Sigmoid colon (tissue), 6 donors: ENCODE measurements at regions not wholly inside any gene's neighbourhood (a gene's known extent, or its start where the extent isn't known, plus 50 kb on each side); places are given as distances from the start of the nearest gene placed in this dataset.

Source experiments
- DNase-seq: peaks from one replicate; pipeline ENCODE4 v3.0.0-alpha.2; 2019
- H3K27ac ChIP-seq, 4 donors: fragments of 200-600 bp; sonication (generic); one replicate each; pipeline ENCODE4 v1.5.1; 2016 to 2019; ENCODE audit warnings: mild to moderate bottlenecking in 1 of 4
- H3K27me3 ChIP-seq, 3 donors: fragments of 200-600 bp; sonication (generic); one replicate each; pipeline ENCODE4 v1.5.1; 2019; ENCODE audit warnings: mild to moderate bottlenecking in 1 of 3
- H3K36me3 ChIP-seq, 4 donors: fragments of 200-600 bp; sonication (generic); one replicate each; pipeline ENCODE4 v1.5.1; 2016 to 2019
- H3K4me1 ChIP-seq, 4 donors: fragments of 200-600 bp; sonication (generic); one replicate each; pipeline ENCODE4 v1.5.1; 2017 to 2019
- H3K4me3 ChIP-seq, 4 donors: fragments of 200-600 bp; sonication (generic); one replicate each; pipeline ENCODE4 v1.5.1; 2017 to 2019; ENCODE audit warnings: mild to moderate bottlenecking in 2 of 4, moderate library complexity in 1 of 4
- H3K9me3 ChIP-seq, 4 donors: fragments of 200-600 bp in 3 of 4; sonication (generic) in 3 of 4; one replicate each; pipeline versions ENCODE4 v1.5.1 to v1.6.1; 2013 to 2019
- EP300 ChIP-seq, 4 donors: sonication (generic); formaldehyde crosslinking; IDR thresholded peaks; one replicate each; pipeline ENCODE4 v1.6.1; 2017; ENCODE audit warnings: antibody characterized with exemption in 4 of 4
- POLR2A ChIP-seq, 2 donors: fragments of 450-650 bp; IDR thresholded peaks; one replicate each; pipeline ENCODE4 v1.6.1; 2016; ENCODE audit warnings: antibody characterized with exemption in 2 of 2, mild to moderate bottlenecking in 2 of 2, moderate library complexity in 2 of 2
- POLR2AphosphoS5 ChIP-seq, 4 donors: sonication (generic); formaldehyde crosslinking; IDR thresholded peaks; one replicate each; pipeline ENCODE4 v1.6.1; 2017; ENCODE audit warnings: antibody characterized with exemption in 4 of 4
- WGBS, 2 donors: extraction: QIAGEN DNeasy Blood & Tissue Kit; methylation state at CpG; one replicate each; pipeline ENCODE4 v1.1.7; 2013; 5-methylcytosine and 5-hydroxymethylcytosine counted together
- intact Hi-C: fragments of 100-400 bp; cut with DNase I; formaldehyde crosslinking; loops from one replicate; pipeline ENCODE4 v1.15.1; 2023
- TF ChIP-seq, protein P1 (sequence below), 4 experiments: fragments of 450-650 bp in 3 of 4; fragments of 200-600 bp in 1 of 4; IDR thresholded peaks; one replicate each; pipeline ENCODE4 v1.5.1; 2016 to 2019; ENCODE audit warnings: antibody characterized with exemption in 4 of 4, mild to moderate bottlenecking in 3 of 4, moderate library complexity in 2 of 4
- donor health status: healthy with polysubstance abuse.
- donor health status: healthy.

DNA sequence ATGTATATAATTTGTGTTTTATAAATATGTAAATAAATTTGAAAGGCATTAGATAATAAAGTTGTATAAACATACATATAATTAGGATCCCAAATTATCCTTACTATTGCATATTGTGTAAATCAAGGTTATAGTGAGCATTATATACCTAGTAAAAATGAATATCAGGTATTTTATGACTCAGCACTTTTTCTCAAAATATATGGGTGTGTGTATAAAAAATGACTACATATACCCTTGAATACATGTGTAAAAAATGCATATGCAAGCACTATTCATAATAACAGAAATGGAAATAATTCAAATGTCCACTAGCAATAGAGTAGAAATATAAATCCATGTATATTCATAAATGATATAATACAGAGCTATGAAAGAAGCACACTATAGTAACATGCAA, 870.9 kb upstream of the CNTNAP5 start:
- no peaks in the 10 kb centered on the region for H3K27me3 ChIP-seq
- H3K27ac ChIP-seq = no peak overlapping the region
- no peak for DNase-seq
- no peaks in the 10 kb centered on the region for H3K36me3 ChIP-seq
- H3K4me3 ChIP-seq = no peak overlapping the region
- intact Hi-C loops = no loop called here
- H3K4me1 ChIP-seq = no peaks in the 10 kb centered on the region
- no peak for TF ChIP-seq POLR2AphosphoS5 (IDR thresholded peaks at IDR 0.05)
- TF ChIP-seq, protein P1, sequence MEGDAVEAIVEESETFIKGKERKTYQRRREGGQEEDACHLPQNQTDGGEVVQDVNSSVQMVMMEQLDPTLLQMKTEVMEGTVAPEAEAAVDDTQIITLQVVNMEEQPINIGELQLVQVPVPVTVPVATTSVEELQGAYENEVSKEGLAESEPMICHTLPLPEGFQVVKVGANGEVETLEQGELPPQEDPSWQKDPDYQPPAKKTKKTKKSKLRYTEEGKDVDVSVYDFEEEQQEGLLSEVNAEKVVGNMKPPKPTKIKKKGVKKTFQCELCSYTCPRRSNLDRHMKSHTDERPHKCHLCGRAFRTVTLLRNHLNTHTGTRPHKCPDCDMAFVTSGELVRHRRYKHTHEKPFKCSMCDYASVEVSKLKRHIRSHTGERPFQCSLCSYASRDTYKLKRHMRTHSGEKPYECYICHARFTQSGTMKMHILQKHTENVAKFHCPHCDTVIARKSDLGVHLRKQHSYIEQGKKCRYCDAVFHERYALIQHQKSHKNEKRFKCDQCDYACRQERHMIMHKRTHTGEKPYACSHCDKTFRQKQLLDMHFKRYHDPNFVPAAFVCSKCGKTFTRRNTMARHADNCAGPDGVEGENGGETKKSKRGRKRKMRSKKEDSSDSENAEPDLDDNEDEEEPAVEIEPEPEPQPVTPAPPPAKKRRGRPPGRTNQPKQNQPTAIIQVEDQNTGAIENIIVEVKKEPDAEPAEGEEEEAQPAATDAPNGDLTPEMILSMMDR (IDR thresholded peaks at IDR 0.05) = no peak
- TF ChIP-seq EP300 (IDR thresholded peaks at IDR 0.05) = no peak
- no peak for TF ChIP-seq POLR2A (IDR thresholded peaks at IDR 0.05)
- H3K9me3 ChIP-seq = no peaks in the 10 kb centered on the region

DNA sequence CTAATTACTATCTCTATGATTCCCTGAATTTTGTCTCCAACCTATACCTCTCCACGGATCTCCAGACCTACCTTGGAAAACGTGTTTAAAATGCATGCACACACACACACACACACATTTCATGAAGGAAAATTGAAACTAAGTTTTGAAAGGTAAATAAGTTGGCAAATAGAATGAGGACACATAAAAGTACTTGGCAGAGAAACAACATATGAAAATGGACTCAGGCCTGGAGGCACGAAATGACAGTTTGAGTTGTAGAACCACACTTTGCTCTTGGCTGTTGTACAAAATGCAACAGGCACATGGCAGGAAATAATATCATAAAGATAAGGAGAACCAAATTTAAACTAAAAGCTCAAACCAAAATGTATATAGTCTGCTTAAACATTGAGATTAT, 868.1 kb upstream of the CNTNAP5 start:
- 28 to 60% methylated on average over 3 of the region's 3 CpGs for WGBS, 2 donors
- TF ChIP-seq, protein P1 (IDR thresholded peaks at IDR 0.05) = no peak
- no peak for TF ChIP-seq POLR2AphosphoS5 (IDR thresholded peaks at IDR 0.05)
- TF ChIP-seq EP300 (IDR thresholded peaks at IDR 0.05) = no peak
- TF ChIP-seq POLR2A (IDR thresholded peaks at IDR 0.05) = no peak
- no peak for DNase-seq
- H3K9me3 ChIP-seq = no peaks in the 10 kb centered on the region
- H3K27me3 ChIP-seq = no peaks in the 10 kb centered on the region
- no peak overlapping the region for H3K4me3 ChIP-seq
- no peaks in the 10 kb centered on the region for H3K4me1 ChIP-seq
- no peaks in the 10 kb centered on the region for H3K36me3 ChIP-seq
- intact Hi-C loops = no loop called here
- no peak overlapping the region for H3K27ac ChIP-seq

DNA sequence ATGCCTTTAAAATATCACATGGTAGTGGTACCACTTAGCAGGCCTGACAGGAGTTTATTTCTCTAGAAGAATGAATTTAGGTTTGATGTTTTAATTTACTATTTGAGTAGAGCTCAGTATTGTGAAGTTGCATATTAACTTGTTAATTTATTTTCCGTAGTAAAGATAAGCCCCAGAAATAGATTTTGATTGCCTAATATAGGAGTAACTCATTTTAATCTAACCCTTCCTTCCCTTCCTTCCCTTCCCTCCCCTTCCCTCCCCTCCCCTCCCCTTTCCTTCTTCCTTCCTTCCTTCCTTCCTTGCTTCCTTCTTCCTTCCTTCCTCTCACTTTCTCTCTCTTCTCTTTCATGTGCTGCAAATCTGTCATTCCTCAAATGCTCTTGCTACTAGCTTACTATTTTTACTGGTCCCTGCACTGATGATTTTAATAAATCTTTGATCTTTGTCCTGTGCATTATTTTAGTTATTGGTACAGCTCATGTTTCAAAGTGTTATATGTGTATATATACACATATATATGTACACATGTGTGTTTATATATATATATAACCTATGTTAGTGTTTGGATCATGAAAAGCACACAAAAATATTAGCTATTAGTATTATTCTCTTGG, 862.6 kb upstream of the CNTNAP5 start:
- Histone ChIP-seq H3K4me3 (no peak overlapping the region), H3K36me3 (no peaks in the 10 kb centered on the region), H3K9me3 (no peaks in the 10 kb centered on the region), H3K27ac (no peak overlapping the region), H3K4me1 (no peaks in the 10 kb centered on the region), H3K27me3 (no peaks in the 10 kb centered on the region)
- intact Hi-C loops = no loop called here
- 61 to 91% methylated on average over 1 of the region's 1 CpG for WGBS, 2 donors
- no peak for DNase-seq
- TF ChIP-seq, protein P1 (IDR thresholded peaks at IDR 0.05) = no peak
- TF ChIP-seq POLR2AphosphoS5 (IDR thresholded peaks at IDR 0.05) = no peak

DNA sequence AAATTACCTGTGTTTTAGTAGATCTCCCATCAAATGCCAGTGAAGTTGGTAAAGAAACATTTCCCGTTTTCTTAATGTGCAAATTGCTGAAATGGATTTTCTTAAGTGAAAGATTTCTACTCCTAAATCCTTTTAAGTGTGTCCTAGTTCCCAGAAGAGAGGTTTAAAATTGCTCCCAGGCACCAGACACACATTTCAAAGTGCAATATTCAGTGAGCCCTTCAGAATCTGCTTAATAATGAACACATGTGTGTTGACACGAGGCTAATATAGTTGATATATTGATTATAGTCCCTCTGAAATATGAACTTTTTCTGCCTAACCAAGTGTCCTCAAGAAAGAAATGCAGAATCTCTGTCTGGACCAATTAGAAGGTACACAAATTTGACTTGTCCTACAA, 861.7 kb upstream of the CNTNAP5 start:
- Histone ChIP-seq H3K4me3 (no peak overlapping the region), H3K9me3 (no peaks in the 10 kb centered on the region), H3K27me3 (no peaks in the 10 kb centered on the region), H3K4me1 (no peaks in the 10 kb centered on the region), H3K36me3 (no peaks in the 10 kb centered on the region), H3K27ac (no peak overlapping the region)
- 57 to 75% methylated on average over 2 of the region's 2 CpGs for WGBS, 2 donors
- DNase-seq = no peak
- TF ChIP-seq EP300 (IDR thresholded peaks at IDR 0.05) = no peak
- intact Hi-C loops = no loop called here

DNA sequence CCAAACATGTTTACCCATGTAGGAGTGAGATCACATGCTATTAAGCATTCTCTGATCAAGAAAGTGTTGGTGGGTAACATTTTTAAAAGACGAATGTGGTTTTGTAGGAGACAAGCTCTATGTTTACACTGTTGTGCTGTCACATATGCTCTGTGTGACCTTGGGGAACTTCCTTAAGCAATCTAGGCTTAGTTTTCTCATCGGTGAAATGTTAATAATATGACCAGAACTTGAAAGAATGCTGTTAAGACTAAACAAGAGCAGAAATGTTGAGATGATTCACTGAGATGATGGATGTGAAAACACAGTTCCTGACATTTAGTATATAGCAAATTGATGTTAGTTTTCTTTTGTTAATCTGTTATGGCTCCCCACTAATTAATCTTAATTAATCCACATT, 860.9 kb upstream of the CNTNAP5 start:
- H3K4me1 ChIP-seq = no peaks in the 10 kb centered on the region
- no peaks in the 10 kb centered on the region for H3K36me3 ChIP-seq
- no peak for DNase-seq
- no peaks in the 10 kb centered on the region for H3K27me3 ChIP-seq
- TF ChIP-seq POLR2AphosphoS5 (IDR thresholded peaks at IDR 0.05) = no peak
- TF ChIP-seq, protein P1 (IDR thresholded peaks at IDR 0.05) = no peak
- no peak for TF ChIP-seq EP300 (IDR thresholded peaks at IDR 0.05)
- no peak for TF ChIP-seq POLR2A (IDR thresholded peaks at IDR 0.05)
- no peaks in the 10 kb centered on the region for H3K9me3 ChIP-seq
- intact Hi-C loops = no loop called here
- 29 to 55% methylated on average over 2 of the region's 2 CpGs for WGBS, 2 donors
- H3K27ac ChIP-seq = no peak overlapping the region
- no peak overlapping the region for H3K4me3 ChIP-seq
